AG09309 (cell line): ENCODE measurements at regions not wholly inside any gene's neighbourhood (a gene's known extent, or its start where the extent isn't known, plus 50 kb on each side); places are given as distances from the start of the nearest gene placed in this dataset.

Source experiments
- DNase-seq: peaks from one replicate; pipeline ENCODE4 v3.0.0-alpha.2; 2010; ENCODE audit warnings: low read depth
- H3K4me3 ChIP-seq: 2 replicates; pipeline ENCODE4 v1.5.1; 2011; ENCODE audit warnings: mild to moderate bottlenecking, low read depth, low read length, moderate library complexity; ENCODE audit not compliant: control insufficient read depth
- TF ChIP-seq, protein P1 (sequence below): IDR thresholded peaks from 2 replicates; pipeline ENCODE4 v1.5.1; 2011; ENCODE audit warnings: mild to moderate bottlenecking, low read depth, low read length, inconsistent platforms; ENCODE audit not compliant: insufficient read depth, control insufficient read depth; ENCODE audit errors: missing control alignments

DNA sequence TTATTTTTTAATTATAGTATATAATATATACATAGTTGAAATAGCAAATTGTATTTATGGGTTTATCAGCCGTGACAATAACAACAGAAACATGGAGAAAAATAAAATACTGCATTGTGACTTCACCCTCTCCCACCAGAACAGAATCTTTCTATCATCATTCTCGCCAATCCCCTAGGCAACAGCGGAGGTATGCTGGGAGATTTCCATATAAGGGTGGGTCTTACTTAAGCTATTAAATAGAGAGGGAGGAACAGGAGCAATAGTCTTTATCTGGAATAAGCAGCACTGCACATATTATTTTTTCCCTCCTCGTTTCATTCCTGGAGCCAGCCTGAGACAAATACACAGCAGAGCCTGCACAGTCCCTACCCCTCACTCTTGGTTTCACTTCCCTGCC is 1214.9 kb downstream of the XPNPEP1 start:
- no peak overlapping the region for H3K4me3 ChIP-seq
- TF ChIP-seq, protein P1, sequence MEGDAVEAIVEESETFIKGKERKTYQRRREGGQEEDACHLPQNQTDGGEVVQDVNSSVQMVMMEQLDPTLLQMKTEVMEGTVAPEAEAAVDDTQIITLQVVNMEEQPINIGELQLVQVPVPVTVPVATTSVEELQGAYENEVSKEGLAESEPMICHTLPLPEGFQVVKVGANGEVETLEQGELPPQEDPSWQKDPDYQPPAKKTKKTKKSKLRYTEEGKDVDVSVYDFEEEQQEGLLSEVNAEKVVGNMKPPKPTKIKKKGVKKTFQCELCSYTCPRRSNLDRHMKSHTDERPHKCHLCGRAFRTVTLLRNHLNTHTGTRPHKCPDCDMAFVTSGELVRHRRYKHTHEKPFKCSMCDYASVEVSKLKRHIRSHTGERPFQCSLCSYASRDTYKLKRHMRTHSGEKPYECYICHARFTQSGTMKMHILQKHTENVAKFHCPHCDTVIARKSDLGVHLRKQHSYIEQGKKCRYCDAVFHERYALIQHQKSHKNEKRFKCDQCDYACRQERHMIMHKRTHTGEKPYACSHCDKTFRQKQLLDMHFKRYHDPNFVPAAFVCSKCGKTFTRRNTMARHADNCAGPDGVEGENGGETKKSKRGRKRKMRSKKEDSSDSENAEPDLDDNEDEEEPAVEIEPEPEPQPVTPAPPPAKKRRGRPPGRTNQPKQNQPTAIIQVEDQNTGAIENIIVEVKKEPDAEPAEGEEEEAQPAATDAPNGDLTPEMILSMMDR = no peak
- DNase-seq = no peak

DNA sequence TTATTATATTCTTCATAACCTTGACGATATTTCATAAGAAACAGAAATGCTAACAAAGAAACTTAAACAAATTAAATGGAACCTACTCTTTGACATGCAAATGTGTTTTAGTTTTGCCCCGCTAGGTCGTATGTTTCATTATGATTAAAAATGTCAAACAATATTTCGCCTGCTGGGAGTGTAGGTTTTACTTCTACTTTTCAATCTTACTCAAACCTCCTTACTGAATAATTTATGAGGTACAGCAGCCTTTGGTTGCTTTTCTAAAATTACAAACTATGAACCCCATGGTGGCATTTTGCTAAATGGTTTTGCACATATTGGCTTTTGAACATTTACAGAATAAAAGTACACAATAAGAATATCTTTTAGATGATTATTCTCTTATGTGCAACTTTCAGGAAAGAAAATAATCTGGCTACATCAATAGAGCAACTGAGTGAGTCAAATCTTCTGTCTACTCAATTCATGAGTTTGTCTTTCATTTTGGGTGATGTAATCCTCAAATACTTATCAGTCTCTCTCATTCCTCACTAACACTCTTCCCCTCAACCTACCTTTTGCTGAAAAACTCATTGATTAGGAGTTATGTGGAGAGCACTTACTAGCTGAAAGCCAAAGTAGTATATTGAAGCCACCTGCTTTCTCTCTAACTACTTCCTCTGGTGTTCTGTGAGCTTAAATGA is 1226.4 kb downstream of the XPNPEP1 start:
- no peak overlapping the region for H3K4me3 ChIP-seq
- TF ChIP-seq, protein P1 = no peak
- DNase-seq = no peak

DNA sequence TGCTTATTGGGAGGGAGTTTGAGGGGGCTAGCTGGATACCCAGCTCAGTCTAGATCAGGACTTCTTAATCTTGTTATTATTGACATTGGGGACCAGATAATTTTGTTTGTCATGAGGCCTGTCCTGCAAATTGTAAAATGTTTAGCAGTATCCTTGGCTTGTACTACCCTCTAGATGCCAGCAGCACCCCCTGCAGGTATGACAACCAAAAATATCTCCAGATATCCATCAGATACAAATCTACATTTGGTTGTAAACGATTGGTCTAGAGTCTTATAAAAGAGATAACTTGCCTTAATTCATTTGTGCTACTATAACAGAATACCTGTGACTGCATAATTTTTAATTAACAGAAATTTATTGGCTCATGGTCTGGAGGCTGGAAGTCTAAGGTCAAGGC is 1232.2 kb downstream of the XPNPEP1 start:
- TF ChIP-seq, protein P1 = no peak
- no peak overlapping the region for H3K4me3 ChIP-seq
- DNase-seq = no peak

DNA sequence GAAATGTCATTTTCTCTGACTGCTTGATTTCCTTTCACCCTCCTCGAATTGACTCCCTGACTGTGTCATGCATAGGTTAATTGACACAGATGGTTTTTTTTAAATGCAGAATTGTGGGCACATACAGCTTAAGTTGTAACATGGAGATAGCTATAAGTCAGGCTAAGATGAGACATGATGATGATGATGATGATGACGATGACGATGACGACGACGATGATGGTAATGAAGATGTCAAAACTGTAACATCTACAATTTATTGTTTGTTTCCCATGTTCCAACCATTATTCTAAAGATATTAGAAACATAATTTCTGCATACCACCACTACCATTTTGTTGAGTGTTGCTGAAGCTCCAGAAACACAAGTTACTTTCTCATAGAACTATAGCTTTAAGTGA is 1232.8 kb downstream of the XPNPEP1 start:
- no peak for DNase-seq
- no peak overlapping the region for H3K4me3 ChIP-seq
- TF ChIP-seq, protein P1 = no peak

DNA sequence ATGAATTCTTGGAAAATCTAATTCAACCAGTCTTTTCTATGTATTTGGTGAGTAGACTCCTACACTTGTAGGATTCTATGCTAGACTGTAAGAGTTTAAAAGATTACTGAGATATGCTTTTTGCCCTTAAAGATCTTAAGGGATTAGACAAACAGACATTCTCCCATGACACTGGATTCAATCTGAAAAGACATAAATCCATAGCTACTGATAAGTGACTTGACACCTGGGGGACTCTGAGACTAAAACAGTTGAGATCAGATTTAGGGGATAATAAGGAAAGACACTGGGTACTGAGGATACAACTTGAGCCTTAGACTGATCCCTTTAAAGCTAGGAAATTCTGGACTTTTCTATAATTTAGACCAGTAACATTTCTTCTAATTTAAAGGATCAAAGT is 1233.4 kb downstream of the XPNPEP1 start:
- TF ChIP-seq, protein P1 = no peak
- no peak overlapping the region for H3K4me3 ChIP-seq

DNA sequence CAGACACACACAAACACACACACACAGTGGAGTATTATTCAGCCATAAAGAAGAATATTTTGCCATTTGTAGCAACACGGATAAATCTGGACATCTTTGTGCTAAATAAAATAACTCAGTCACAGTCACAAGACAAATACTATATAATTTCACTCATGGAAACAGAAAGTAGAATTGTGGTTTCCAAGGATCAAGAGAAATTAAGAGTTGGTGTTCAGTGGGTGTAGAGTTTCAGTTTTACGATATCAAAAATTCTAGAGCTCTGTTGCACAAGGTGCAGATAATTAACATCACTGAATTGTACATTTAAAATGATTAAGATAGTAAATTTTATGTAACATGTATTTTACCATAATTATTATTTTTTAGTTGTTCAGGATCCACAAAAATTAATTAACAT is 1235.0 kb downstream of the XPNPEP1 start:
- H3K4me3 ChIP-seq = no peak overlapping the region
- no peak for DNase-seq
- TF ChIP-seq, protein P1 = no peak

More for the DNA sequence above, 1233.4 kb downstream of the XPNPEP1 start:
- no peak for DNase-seq
